Panc1 (cell line): ENCODE measurements at regions not wholly inside any gene's neighbourhood (a gene's known extent, or its start where the extent isn't known, plus 50 kb on each side); places are given as distances from the start of the nearest gene placed in this dataset.

Source experiments
- ATAC-seq: fragments of 200-7000 bp; cut with Tn5 transposase; 2 replicates; pipeline ENCODE4 v1.9.1; 2020; ENCODE audit warnings: mild to moderate bottlenecking, moderate library complexity
- BruUV-seq: library from RNA; stranded (reverse); fragments of 400-500 nt; replicated peaks from 2 replicates; lab custom pipeline; 2021; lab: Mats Ljungman, UMichigan
- CTCF ChIA-PET: fragments of 300-600 bp; sonication (Branson Sonifier 250); formaldehyde crosslinking; loops from one replicate; lab custom pipeline; 2022; ENCODE audit warnings: antibody characterized with exemption; lab: Charles Lee
- POLR2A ChIA-PET: fragments of 300-600 bp; sonication (Branson Sonifier 250); formaldehyde crosslinking; loops from one replicate; lab custom pipeline; 2022; ENCODE audit warnings: antibody characterized with exemption; lab: Charles Lee
- DNase-seq: peaks from one replicate; pipeline ENCODE4 v3.0.0-alpha.2; 2010; ENCODE audit warnings: low read depth, low spot score
- H3K27ac ChIP-seq: 2 replicates; pipeline ENCODE4 v1.5.1; 2011; ENCODE audit warnings: mild to moderate bottlenecking, low read length, inconsistent platforms
- H3K27me3 ChIP-seq: fragments of 200-500 bp; sonication (Bioruptor generic); 2 replicates; pipeline ENCODE4 v1.6.0; 2014; ENCODE audit warnings: low read length, inconsistent platforms; ENCODE audit not compliant: control insufficient read depth, insufficient read depth
- H3K36me3 ChIP-seq: fragments of 200-500 bp; sonication (Bioruptor generic); 2 replicates; pipeline ENCODE4 v1.5.1; 2014; ENCODE audit warnings: inconsistent platforms, mild to moderate bottlenecking, low read length, moderate library complexity; ENCODE audit not compliant: control insufficient read depth, insufficient read depth
- H3K4me1 ChIP-seq: 2 replicates; pipeline ENCODE4 v1.5.1; 2011; ENCODE audit warnings: inconsistent platforms, mild to moderate bottlenecking, low read length, moderate library complexity; ENCODE audit not compliant: control insufficient read depth, insufficient read depth
- H3K4me3 ChIP-seq, 2 experiments: 2 replicates each; pipeline ENCODE4 v1.5.1; 2011 to 2012; ENCODE audit warnings: low read depth in 2 of 2, low read length in 2 of 2, mild to moderate bottlenecking in 2 of 2, inconsistent platforms in 1 of 2, moderate library complexity in 1 of 2
- H3K9me3 ChIP-seq: fragments of 200-500 bp; sonication (Bioruptor generic); 2 replicates; pipeline ENCODE4 v1.5.1; 2014; ENCODE audit warnings: low read depth, mild to moderate bottlenecking, inconsistent platforms, low read length, moderate library complexity; ENCODE audit not compliant: control insufficient read depth, insufficient read depth
- POLR2AphosphoS5 ChIP-seq: IDR thresholded peaks from 2 replicates; pipeline ENCODE4 v1.6.1; 2012; ENCODE audit warnings: mild to moderate bottlenecking, low read depth, low read length, moderate library complexity
- SIN3A ChIP-seq: IDR thresholded peaks from 2 replicates; pipeline ENCODE4 v1.6.1; 2012; ENCODE audit warnings: low read depth, mild to moderate bottlenecking, low read length, moderate library complexity, borderline replicate concordance; ENCODE audit not compliant: insufficient read depth
- TCF7L2 ChIP-seq: IDR thresholded peaks from 2 replicates; pipeline ENCODE4 v1.6.1; 2011; ENCODE audit warnings: mild to moderate bottlenecking, low read depth, low read length, inconsistent platforms
- in situ Hi-C: cut with HindIII; loops from 2 replicates; pipeline ENCODE4 v1.10.0; 2016; ENCODE audit warnings: low sequenced_read_pairs, low pct_unique_long_range_greater_than_20kb
- intact Hi-C: fragments of 100-400 bp; cut with micrococcal nuclease; formaldehyde crosslinking; loops from one replicate; pipeline ENCODE4 v1.10.0; 2022; ENCODE audit not compliant: unreplicated experiment
- TF ChIP-seq, protein P1 (sequence below): fragments of 450-650 bp; IDR thresholded peaks from 2 replicates; pipeline ENCODE4 v1.5.1; 2017; ENCODE audit warnings: mild to moderate bottlenecking
- TF ChIP-seq, protein P2 (sequence below), 2 experiments: IDR thresholded peaks; 2 replicates each; pipeline ENCODE4 v1.6.1; 2011 to 2012; ENCODE audit warnings: low read depth in 2 of 2, control low read depth in 1 of 2, low read length in 1 of 2, mild to moderate bottlenecking in 1 of 2, moderate library complexity in 1 of 2; ENCODE audit not compliant: insufficient read depth in 1 of 2

DNA sequence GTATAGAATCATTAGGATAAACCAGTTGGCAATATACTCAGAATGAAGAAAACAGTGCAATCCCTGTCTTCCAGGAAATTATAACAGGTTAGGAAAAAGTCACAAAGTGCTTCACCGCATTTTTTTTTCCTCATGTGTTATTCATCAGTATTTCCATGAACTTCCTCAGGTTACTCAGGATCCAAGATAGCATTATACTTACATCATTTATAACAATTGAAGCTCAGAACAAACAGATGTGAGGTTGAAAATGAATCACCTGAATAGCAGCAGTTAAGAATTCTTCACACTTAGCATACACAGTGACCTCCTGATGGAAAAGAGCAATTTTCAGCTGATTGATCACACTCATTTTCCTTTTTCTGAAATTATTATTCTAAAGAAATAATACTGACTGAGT is 1040.7 kb upstream of the B3GALT2 start:
- intact Hi-C loops: no loop called here
- no peaks in the 10 kb centered on the region for H3K9me3 ChIP-seq
- DNase-seq (no peak), ATAC-seq (no peak)
- CTCF ChIA-PET: no interaction called here
- H3K27ac ChIP-seq: no peak overlapping the region
- H3K4me1 ChIP-seq: no peaks in the 10 kb centered on the region
- no peaks in the 10 kb centered on the region for H3K36me3 ChIP-seq
- in situ Hi-C loops: no loop called here
- H3K4me3 ChIP-seq: no peak overlapping the region
- TF ChIP-seq TCF7L2 (no peak), SIN3A (no peak), POLR2AphosphoS5 (no peak)
- TF ChIP-seq, protein P1, sequence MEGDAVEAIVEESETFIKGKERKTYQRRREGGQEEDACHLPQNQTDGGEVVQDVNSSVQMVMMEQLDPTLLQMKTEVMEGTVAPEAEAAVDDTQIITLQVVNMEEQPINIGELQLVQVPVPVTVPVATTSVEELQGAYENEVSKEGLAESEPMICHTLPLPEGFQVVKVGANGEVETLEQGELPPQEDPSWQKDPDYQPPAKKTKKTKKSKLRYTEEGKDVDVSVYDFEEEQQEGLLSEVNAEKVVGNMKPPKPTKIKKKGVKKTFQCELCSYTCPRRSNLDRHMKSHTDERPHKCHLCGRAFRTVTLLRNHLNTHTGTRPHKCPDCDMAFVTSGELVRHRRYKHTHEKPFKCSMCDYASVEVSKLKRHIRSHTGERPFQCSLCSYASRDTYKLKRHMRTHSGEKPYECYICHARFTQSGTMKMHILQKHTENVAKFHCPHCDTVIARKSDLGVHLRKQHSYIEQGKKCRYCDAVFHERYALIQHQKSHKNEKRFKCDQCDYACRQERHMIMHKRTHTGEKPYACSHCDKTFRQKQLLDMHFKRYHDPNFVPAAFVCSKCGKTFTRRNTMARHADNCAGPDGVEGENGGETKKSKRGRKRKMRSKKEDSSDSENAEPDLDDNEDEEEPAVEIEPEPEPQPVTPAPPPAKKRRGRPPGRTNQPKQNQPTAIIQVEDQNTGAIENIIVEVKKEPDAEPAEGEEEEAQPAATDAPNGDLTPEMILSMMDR: no peak
- TF ChIP-seq, protein P2, sequence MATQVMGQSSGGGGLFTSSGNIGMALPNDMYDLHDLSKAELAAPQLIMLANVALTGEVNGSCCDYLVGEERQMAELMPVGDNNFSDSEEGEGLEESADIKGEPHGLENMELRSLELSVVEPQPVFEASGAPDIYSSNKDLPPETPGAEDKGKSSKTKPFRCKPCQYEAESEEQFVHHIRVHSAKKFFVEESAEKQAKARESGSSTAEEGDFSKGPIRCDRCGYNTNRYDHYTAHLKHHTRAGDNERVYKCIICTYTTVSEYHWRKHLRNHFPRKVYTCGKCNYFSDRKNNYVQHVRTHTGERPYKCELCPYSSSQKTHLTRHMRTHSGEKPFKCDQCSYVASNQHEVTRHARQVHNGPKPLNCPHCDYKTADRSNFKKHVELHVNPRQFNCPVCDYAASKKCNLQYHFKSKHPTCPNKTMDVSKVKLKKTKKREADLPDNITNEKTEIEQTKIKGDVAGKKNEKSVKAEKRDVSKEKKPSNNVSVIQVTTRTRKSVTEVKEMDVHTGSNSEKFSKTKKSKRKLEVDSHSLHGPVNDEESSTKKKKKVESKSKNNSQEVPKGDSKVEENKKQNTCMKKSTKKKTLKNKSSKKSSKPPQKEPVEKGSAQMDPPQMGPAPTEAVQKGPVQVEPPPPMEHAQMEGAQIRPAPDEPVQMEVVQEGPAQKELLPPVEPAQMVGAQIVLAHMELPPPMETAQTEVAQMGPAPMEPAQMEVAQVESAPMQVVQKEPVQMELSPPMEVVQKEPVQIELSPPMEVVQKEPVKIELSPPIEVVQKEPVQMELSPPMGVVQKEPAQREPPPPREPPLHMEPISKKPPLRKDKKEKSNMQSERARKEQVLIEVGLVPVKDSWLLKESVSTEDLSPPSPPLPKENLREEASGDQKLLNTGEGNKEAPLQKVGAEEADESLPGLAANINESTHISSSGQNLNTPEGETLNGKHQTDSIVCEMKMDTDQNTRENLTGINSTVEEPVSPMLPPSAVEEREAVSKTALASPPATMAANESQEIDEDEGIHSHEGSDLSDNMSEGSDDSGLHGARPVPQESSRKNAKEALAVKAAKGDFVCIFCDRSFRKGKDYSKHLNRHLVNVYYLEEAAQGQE (IDR thresholded peaks at IDR 0.05; ENCODE audit: insufficient read depth in 1 of 2, low read depth in 2 of 2, low read length in 1 of 2): no peak
- POLR2A ChIA-PET: no interaction called here
- H3K27me3 ChIP-seq: no peaks in the 10 kb centered on the region
- no TSS peak for BruUV-seq

DNA sequence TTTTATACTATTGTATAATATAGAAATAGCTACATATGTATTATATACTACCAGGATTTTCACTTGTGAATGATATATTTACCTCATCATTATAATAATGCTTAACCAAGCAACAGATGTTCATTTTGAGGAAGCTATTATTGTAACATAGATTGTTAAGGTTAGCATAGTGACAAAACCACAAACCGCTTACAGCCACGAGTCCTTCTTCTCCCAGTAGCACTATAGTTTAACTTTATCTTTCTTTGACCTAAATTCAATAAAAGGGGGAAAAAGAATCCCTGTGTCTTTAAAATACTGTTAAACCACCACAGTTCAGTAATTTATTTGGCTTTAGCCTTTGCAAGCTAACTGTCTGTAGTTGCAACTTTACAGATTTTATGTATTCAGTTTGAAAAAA is 1039.4 kb upstream of the B3GALT2 start:
- CTCF ChIA-PET: no interaction called here
- no peaks in the 10 kb centered on the region for H3K36me3 ChIP-seq
- H3K9me3 ChIP-seq: no peaks in the 10 kb centered on the region
- TF ChIP-seq TCF7L2: no peak
- TF ChIP-seq, protein P2 (IDR thresholded peaks at IDR 0.05; ENCODE audit: insufficient read depth in 1 of 2, low read depth in 2 of 2, low read length in 1 of 2): no peak
- no TSS peak for BruUV-seq
- H3K4me3 ChIP-seq: no peak overlapping the region
- in situ Hi-C loops (no loop called here), intact Hi-C loops (no loop called here)
- no peak for ATAC-seq
- H3K27me3 ChIP-seq: no peaks in the 10 kb centered on the region
- no peak overlapping the region for H3K27ac ChIP-seq
- DNase-seq: no peak
- POLR2A ChIA-PET: no interaction called here
- no peaks in the 10 kb centered on the region for H3K4me1 ChIP-seq
